Fibroblast of skin of abdomen (primary cell): ENCODE measurements at regions not wholly inside any gene's neighbourhood (a gene's known extent, or its start where the extent isn't known, plus 50 kb on each side); places are given as distances from the start of the nearest gene placed in this dataset.
"Not testable (repeated sequence)": the region's sequence is repeated elsewhere in the genome, so short reads cannot be mapped to it uniquely, and the experiment has no call there.

Experiments
- DNase-seq: peaks from one replicate; pipeline ENCODE4 v3.0.0-alpha.2; 2013

GRCh38 chr9:73872701-73873100 lies 624.4 kb upstream of the RORB start:
- DNase-seq = no peak

DNA sequence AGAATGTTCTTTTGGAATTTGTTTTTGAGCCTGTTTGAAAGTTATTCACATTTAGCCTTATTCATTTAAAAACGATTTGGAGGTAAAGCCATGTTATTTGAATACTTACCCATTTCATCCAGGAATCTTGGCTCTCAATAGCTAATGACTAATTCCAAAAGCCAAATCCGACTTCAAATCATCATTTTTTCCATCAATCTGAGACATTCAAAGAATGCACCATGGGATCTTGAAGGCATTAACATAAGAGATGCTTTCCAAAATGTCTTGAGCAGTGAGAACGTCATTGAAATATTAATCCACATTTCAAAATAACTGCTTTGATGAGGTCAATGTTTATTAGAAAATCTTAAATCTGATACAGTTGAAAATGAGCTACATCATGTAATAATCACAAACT lies 617.0 kb upstream of the RORB start:
- peak; percentile 1 for DNase-seq

- no peak for DNase-seq
Measured at GRCh38 chr9:73889023-73889422, 608.1 kb upstream of the RORB start.

DNA sequence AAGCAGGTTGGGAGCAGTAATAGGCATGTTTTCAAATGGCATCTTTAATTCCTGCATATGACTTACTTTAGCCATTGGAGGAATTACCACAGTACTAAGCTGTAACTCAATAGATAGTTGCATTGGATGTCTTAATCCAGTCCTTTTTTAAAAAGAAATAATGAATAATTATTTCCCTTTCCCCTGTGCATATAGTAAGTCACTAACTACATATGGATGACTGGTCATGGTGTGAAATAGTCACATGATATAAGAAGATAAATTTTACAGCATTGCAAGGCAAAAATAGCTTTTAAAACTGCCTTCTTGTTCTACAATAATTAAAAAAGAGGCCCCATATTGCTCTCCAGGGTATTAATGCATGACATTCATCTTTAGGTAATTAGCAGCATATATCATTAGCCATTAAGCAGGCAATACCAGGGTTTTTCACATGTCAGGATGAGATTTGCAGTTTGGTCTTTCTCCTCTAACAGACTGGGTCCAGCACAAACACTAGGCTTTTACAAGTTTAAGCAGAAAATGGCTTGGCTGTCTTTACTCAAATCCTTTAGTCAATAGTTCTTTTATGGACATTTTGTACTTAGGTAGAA lies 606.4 kb upstream of the RORB start:
- no peak for DNase-seq

DNA sequence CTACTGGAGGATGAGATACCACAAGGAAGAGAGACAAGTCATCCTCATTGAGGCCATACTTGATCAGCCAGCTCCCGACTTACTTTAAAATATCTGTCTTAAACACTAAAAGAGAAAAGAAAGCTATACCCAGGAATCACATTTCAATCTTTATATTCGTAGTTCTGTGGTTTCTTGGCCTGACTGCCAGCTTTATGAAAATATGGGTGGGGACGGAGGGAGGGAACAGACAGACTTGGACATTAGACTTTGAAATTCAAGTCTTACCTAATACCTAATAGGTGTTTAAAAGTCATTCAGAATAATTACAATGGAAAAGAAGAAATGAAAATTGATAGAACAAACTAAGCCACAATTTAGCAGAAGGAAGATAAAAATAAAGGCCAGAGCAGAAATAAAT lies 604.8 kb upstream of the RORB start:
- DNase-seq = no peak

- no peak for DNase-seq
Measured at GRCh38 chr9:73893230-73893629, 603.9 kb upstream of the RORB start.

- DNase-seq = no peak
Measured at GRCh38 chr9:73896061-73896460, 601.1 kb upstream of the RORB start.

GRCh38 chr9:73906671-73907070 lies 590.5 kb upstream of the RORB start:
- DNase-seq = no peak

DNA sequence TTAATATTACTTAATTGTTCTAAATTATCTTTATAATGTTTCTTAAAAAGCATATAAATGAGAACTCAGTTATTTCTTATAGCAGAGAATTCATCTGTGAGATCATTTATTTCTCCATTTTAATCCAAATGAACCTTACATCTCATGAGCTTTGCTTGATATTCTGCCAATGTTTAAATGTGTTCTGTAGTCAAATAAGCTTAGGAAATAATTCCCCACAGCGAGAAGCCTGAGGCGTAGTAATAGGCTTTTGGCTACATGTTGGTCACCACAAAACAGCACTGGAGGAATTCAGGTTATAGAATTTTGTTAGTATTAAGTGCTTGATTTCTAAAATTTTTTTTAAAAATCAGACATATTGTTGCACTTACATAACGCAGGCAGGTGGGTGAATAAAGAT lies 585.3 kb upstream of the RORB start:
- DNase-seq = no peak

DNA sequence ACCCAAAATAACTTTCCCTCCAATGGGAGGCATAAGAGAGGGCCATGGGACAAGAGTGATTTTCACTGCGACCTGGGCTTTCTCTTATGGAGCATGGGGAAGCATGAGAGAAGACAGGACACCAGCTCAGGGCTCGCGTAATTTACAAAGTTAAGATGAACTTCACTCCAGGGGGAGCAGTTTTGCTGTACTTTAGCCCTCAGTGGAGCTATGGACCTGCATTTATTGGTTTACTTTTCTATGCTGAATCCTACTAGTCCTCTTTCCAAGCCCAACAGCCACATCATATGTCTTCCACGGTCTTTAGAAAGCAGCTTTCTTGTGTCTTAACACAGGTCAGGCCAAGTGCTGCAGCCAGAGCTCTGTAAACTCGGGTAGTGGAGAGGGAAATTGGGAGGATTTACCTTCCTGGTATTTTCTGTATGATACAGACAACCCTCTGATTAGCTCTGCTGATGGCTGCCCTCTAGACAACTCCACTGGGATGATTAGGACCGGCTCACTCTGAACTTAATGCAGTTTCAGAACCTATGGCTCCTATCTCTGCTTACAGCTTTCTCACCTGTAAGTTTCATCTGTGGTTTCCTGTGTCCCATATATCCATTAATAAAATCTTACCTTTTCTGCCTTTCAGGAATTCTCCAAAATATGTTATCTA lies 581.0 kb upstream of the RORB start:
- DNase-seq = no peak

DNA sequence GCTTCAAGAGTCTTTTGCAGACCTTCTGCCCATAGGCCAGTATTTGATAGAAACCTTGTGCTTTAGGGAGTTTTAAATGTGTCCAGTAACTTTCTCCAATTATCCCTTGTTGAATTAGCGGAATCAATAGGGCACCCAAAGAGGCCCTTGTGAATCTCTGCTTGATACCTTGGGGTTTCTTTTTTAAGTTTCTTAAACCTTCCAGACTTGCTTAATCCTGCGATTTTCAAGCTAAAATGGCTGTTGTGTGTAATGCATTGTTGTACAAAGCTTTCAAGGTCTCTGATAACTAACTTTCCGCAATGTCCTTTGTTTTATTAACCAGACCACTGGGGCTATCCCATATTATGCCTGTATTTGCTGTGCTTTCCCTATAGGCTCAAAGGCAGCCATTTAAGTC lies 577.4 kb upstream of the RORB start:
- no peak for DNase-seq

DNA sequence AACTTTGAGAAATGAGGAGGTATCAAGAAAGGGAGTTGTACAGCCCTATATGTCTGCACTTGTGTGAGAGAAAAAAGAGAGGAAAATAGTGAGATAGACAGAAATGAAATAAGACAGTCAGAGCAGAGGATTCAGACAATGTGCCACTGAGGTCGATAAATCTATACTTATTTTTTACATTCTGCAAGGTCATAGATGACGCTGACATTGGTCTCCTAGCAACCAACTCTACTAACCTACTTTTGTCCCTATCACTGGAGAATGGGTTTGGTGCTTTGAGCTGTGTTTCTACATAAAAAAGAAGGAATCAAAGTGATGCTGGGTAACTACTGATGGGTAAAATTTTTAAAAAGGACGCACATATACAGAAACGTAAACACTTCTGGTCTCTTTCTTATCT lies 573.3 kb upstream of the RORB start:
- DNase-seq = no peak

- DNase-seq = no peak
Measured at GRCh38 chr9:73951147-73951546, 546.0 kb upstream of the RORB start.

DNA sequence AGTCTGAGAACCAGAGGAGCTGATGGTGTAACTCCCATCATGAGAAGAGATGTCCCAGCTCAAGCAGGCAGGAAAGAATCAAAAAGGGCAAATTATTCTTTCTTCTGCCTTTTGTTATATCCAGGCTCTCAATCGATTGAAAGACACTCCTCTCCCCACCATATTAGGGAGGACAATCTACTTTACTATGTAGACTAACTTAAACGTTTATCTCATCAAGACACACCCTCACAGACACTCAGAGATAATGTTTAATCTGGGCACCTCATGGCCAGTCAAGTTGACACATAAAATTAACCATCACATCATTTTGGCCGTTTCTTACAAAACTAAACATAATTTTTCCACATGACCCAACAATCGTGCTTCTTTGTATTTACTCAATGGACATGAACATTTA lies 534.3 kb upstream of the RORB start:
- DNase-seq = no peak

GRCh38 chr9:73969936-73970335 lies 527.2 kb upstream of the RORB start:
- no peak for DNase-seq

GRCh38 chr9:73976424-73976823 lies 520.7 kb upstream of the RORB start:
- DNase-seq = not testable (repeated sequence)

GRCh38 chr9:73979894-73980264 lies 517.3 kb upstream of the RORB start:
- DNase-seq = no peak

DNA sequence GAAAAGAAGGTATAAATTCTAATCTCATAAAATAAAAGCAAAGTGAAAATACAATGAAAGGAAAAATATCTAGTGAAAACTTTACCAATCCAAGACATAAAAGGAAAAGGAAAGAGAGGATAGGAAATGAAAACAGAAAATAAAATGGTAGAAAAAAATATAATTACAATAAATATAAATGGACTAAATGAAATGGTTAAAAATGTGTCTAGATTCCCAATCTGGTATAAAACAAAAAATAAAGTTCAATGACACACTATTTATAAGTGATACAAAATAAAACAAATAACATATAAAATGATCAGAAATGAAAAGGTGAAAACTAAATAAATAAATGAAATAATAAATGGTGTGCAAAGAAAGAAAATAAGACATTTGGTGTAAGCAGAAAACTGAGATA lies 516.4 kb upstream of the RORB start:
- no peak for DNase-seq

GRCh38 chr9:73981405-73981804 lies 515.7 kb upstream of the RORB start:
- no peak for DNase-seq

GRCh38 chr9:73995836-73996235 lies 501.3 kb upstream of the RORB start:
- DNase-seq = no peak

DNA sequence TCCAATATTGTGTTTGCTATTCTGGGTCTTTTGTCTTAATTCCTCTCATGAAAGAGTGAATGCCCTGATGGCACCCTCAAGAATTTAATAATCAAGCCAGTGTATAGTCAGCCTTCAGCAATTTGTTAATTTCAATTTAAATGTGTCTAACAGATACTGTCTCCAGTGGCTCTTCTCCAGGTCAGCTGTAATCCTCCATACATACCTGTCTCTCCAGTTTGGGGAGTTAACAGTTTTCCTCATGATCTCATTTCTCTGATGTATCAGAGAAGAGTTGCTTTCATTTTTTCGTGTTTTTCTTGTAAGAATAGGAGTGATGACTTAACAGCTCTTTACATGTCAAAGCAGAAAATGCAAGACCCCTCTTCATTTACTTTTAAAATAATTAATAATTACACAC lies 500.3 kb upstream of the RORB start:
- DNase-seq = no peak

GRCh38 chr9:74001382-74001781 lies 495.8 kb upstream of the RORB start:
- no peak for DNase-seq

DNA sequence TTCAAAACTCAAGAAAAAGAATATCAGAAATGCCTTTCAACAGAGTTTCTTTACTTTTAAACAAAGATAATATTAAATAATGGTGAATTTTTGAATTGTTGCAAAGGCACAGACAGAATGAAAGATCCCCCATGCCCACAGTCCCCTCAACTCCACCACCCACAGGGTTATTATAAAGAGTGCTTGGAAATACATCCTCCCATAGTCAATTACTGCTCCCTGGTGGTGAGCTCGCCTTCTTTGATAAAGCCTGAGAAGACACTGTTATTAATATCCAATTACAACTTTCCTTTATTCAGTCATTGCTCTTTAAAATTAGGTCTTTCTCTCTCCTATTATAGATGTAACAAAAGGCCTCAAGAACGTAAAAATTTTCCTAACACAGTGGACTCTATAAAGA lies 490.2 kb upstream of the RORB start:
- DNase-seq = no peak

- DNase-seq = no peak
Measured at GRCh38 chr9:74007833-74008232, 489.3 kb upstream of the RORB start.

DNA sequence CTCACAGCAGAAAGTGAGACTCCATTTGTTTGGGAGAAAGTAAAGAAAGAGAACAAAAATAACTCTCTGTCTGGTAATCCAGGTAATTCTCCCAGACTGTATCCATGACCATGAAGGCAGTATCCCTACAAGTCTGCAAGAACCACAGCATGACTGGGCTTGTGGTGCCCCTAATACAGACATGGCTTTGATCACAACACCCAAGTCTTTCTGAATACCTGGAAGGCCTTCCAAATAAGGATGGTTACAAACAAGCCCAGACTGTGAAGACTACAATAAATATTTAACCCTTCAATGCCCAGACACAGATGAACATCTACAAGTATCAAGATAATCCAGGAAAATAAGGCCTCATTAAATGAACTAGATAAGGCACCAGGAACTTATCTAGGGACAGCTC lies 481.1 kb upstream of the RORB start:
- no peak for DNase-seq
